Right lobe of liver (tissue), 4 donors: ENCODE measurements at regions not wholly inside any gene's neighbourhood (a gene's known extent, or its start where the extent isn't known, plus 50 kb on each side); places are given as distances from the start of the nearest gene placed in this dataset.

ENCODE experiments used
- POLR2A ChIP-seq: fragments of 450-650 bp; IDR thresholded peaks from one replicate; pipeline ENCODE4 v1.6.1; 2017; ENCODE audit warnings: antibody characterized with exemption, mild to moderate bottlenecking
- TF ChIP-seq, protein P1 (sequence below), 4 donors: fragments of 200-600 bp in 3 of 4; fragments of 450-650 bp in 1 of 4; IDR thresholded peaks; one replicate each; pipeline versions ENCODE4 v1.5.1 to v1.8.0; 2016 to 2022; ENCODE audit warnings: antibody characterized with exemption in 4 of 4, mild to moderate bottlenecking in 2 of 4
- donor health status: DM: no; HTN: no; CAD: no.
- donor health status: DM: no; HTN: no; CAD: no.
- donor health status: DM: no; HTN: yes; CAD: no.

DNA sequence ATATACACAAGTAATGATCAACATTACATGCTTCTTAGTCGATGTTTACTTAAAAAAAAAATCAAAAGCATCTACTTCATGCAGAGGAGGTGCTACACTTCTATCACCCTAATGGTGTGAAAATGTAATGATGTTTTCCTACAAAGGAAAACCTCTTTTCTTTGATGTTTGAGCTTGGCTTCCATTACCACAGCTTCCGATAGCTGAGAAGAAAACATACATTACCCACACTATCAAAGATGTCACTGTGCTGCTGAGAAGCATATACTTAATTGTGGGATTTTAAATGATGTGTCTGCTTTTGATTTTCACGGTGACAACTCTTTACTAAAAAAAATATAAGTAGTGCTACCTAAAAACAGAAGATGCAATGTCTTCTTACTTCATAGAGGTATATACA, 200.2 kb upstream of the PHF14 start:
- TF ChIP-seq, protein P1, sequence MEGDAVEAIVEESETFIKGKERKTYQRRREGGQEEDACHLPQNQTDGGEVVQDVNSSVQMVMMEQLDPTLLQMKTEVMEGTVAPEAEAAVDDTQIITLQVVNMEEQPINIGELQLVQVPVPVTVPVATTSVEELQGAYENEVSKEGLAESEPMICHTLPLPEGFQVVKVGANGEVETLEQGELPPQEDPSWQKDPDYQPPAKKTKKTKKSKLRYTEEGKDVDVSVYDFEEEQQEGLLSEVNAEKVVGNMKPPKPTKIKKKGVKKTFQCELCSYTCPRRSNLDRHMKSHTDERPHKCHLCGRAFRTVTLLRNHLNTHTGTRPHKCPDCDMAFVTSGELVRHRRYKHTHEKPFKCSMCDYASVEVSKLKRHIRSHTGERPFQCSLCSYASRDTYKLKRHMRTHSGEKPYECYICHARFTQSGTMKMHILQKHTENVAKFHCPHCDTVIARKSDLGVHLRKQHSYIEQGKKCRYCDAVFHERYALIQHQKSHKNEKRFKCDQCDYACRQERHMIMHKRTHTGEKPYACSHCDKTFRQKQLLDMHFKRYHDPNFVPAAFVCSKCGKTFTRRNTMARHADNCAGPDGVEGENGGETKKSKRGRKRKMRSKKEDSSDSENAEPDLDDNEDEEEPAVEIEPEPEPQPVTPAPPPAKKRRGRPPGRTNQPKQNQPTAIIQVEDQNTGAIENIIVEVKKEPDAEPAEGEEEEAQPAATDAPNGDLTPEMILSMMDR (IDR thresholded peaks at IDR 0.05), result no peak
- TF ChIP-seq POLR2A, result no peak
